HEK293T (cell line): ENCODE measurements at regions not wholly inside any gene's neighbourhood (a gene's known extent, or its start where the extent isn't known, plus 50 kb on each side); places are given as distances from the start of the nearest gene placed in this dataset.

Experiments used
- CTCF ChIA-PET: fragments of 350-600 bp; formaldehyde crosslinking; extraction: SDS; loops from one replicate; lab custom pipeline; 2021; ENCODE audit warnings: antibody characterized with exemption, inconsistent platforms; lab: Yijun Ruan, JAX
- POLR2A ChIA-PET: fragments of 350-600 bp; formaldehyde crosslinking; extraction: SDS; loops from one replicate; lab custom pipeline; 2020; ENCODE audit warnings: antibody characterized with exemption, inconsistent platforms; lab: Yijun Ruan, JAX
- DNase-seq: peaks from one replicate; pipeline ENCODE4 v3.0.0; 2012; ENCODE audit warnings: mixed read lengths; ENCODE audit errors: extremely low spot score
- ARNT ChIP-seq: fragments of 450-650 bp; IDR thresholded peaks from 2 replicates; pipeline ENCODE4 v1.6.1; 2017; ENCODE audit warnings: mild to moderate bottlenecking
- BHLHE40 ChIP-seq: fragments of 450-650 bp; IDR thresholded peaks from 2 replicates; pipeline ENCODE4 v1.6.1; 2016; ENCODE audit warnings: mild to moderate bottlenecking, moderate library complexity, borderline replicate concordance
- CTBP1 ChIP-seq: fragments of 450-650 bp; IDR thresholded peaks from 2 replicates; pipeline ENCODE4 v1.6.1; 2016; ENCODE audit warnings: borderline replicate concordance
- ELF4 ChIP-seq: fragments of 450-650 bp; IDR thresholded peaks from 2 replicates; pipeline ENCODE4 v1.6.1; 2017; ENCODE audit warnings: antibody characterized with exemption
- FOXA1 ChIP-seq: fragments of 450-650 bp; IDR thresholded peaks from 2 replicates; pipeline ENCODE4 v1.6.1; 2016; ENCODE audit warnings: mild to moderate bottlenecking
- FOXK2 ChIP-seq: fragments of 450-650 bp; IDR thresholded peaks from 2 replicates; pipeline ENCODE4 v1.6.1; 2016; ENCODE audit warnings: mild to moderate bottlenecking
- FOXM1 ChIP-seq: fragments of 450-650 bp; IDR thresholded peaks from 2 replicates; pipeline ENCODE4 v1.6.1; 2017; ENCODE audit warnings: mild to moderate bottlenecking, borderline replicate concordance
- HDGF ChIP-seq: fragments of 450-650 bp; IDR thresholded peaks from 2 replicates; pipeline ENCODE4 v1.6.1; 2017; ENCODE audit warnings: antibody characterized with exemption, borderline replicate concordance
- L3MBTL2 ChIP-seq: fragments of 450-650 bp; conservative IDR thresholded peaks from 2 replicates; pipeline ENCODE4 v1.6.1; 2016; ENCODE audit warnings: mild to moderate bottlenecking
- LEF1 ChIP-seq: fragments of 450-650 bp; IDR thresholded peaks from 2 replicates; pipeline ENCODE4 v1.6.1; 2017; ENCODE audit warnings: mild to moderate bottlenecking, borderline replicate concordance
- NFRKB ChIP-seq: fragments of 450-650 bp; IDR thresholded peaks from 2 replicates; pipeline ENCODE4 v1.6.1; 2016; ENCODE audit warnings: mild to moderate bottlenecking, moderate library complexity
- SP1 ChIP-seq: fragments of 450-650 bp; IDR thresholded peaks from 2 replicates; pipeline ENCODE4 v1.6.1; 2017
- SUZ12 ChIP-seq: fragments of 450-650 bp; IDR thresholded peaks from 2 replicates; pipeline ENCODE4 v1.6.1; 2016; ENCODE audit warnings: mild to moderate bottlenecking
- TARDBP ChIP-seq: fragments of 450-650 bp; IDR thresholded peaks from 2 replicates; pipeline ENCODE4 v1.6.1; 2016
- ZNF384 ChIP-seq: fragments of 450-650 bp; IDR thresholded peaks from 2 replicates; pipeline ENCODE4 v1.6.1; 2016
- TF ChIP-seq, protein P1 (sequence below): fragments of 450-650 bp; IDR thresholded peaks from 2 replicates; pipeline ENCODE4 v1.6.1; 2016

GRCh38 chr3:5347486-5347885, 160.0 kb downstream of the EDEM1 start:
- ChIA-PET CTCF (no interaction called here), POLR2A (no interaction called here)
- TF ChIP-seq FOXA1 (no peak), NFRKB (no peak), ELF4 (no peak), TARDBP (no peak), BHLHE40 (no peak), ZNF384 (no peak), LEF1 (no peak), L3MBTL2 (no peak), HDGF (no peak), SUZ12 (no peak), CTBP1 (no peak), SP1 (no peak), FOXM1 (no peak), ARNT (no peak), FOXK2 (no peak)
- TF ChIP-seq, protein P1, sequence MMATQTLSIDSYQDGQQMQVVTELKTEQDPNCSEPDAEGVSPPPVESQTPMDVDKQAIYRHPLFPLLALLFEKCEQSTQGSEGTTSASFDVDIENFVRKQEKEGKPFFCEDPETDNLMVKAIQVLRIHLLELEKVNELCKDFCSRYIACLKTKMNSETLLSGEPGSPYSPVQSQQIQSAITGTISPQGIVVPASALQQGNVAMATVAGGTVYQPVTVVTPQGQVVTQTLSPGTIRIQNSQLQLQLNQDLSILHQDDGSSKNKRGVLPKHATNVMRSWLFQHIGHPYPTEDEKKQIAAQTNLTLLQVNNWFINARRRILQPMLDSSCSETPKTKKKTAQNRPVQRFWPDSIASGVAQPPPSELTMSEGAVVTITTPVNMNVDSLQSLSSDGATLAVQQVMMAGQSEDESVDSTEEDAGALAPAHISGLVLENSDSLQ, result no peak
- DNase-seq, result no peak

DNA sequence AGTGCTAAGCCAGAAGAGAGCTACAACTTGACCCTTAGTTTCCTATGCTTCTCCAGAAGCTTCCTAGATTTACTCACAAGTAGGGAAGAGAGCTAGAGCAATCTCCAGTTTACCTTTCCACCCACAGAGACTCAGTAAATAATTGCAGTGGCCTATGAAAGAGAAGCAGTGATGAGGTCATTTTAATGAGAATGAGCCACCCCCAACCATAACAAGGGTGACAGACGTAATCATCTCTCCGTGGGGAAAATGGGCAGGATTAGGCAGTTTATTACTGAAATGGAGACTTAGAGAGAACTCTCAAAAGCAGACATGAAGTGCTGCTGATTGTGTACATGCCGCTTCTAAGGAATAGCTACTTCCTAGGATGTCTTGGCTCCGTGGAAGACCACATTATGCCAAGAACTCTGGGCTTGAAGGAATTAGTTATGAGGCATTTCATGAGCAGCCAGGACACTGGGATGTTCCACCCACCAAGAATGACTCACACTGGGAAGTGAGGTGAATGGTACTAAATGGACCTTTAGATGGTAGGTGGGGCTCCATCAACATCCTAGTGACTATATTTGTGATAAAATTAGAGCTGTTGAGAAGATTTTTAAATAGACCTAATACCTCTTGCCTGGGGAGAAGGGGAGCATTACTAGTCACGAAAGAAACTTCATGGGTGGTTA, 160.9 kb downstream of the EDEM1 start:
- ChIA-PET CTCF (no interaction called here), POLR2A (no interaction called here)
- DNase-seq, result no peak
- TF ChIP-seq SUZ12 (no peak), LEF1 (no peak), FOXM1 (no peak), HDGF (no peak), TARDBP (no peak), FOXK2 (no peak), ZNF384 (no peak), L3MBTL2 (no peak), FOXA1 (no peak), SP1 (no peak), ARNT (no peak), ELF4 (no peak), BHLHE40 (no peak), CTBP1 (no peak), NFRKB (no peak)
- TF ChIP-seq, protein P1, result no peak

DNA sequence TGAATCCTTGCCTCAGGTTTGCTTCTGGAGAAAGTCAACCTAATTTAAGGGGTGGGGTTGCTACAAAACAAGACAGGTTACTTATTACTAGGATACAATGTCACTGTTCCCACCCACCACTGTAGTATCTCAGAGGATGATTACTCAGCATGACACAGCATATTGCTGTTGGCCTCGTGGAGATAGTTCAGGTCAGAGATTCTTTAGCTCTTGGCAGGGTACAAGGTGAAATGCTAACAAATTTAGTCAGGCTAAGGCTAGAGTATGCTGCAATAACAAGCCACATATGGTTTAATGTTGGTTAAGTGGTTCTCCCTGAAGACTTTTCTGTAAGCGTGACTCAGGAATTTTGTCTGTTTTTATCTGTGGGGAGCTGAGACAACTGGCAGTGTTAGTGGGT, 161.8 kb downstream of the EDEM1 start:
- CTCF ChIA-PET, result no interaction called here
- POLR2A ChIA-PET, result no interaction called here
- TF ChIP-seq NFRKB (no peak), FOXA1 (no peak), LEF1 (no peak), FOXM1 (no peak), ELF4 (no peak), ZNF384 (no peak), HDGF (no peak), SP1 (no peak), ARNT (no peak), FOXK2 (no peak), TARDBP (no peak)
- TF ChIP-seq, protein P1, result no peak
- no peak for DNase-seq

DNA sequence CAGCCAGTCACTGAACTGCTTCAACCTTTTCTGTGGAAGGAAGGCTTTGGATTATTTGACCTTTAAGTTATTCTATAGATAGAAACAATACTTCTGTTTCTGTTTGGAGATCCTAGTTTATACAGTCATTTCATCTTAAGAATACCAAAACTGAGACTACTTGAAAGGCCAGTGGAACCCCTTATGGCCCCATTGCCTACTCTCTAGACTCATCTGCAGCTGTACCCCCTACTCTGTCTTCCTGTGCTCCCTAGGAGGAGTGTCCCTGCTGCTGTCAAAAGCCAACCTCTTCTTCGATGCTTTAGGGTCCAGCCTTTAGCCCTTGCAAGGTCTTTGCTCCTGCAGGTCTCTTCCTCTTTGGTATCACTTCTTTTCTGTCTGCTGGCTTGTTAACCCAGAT, 169.6 kb downstream of the EDEM1 start:
- ChIA-PET CTCF (no interaction called here), POLR2A (no interaction called here)

DNA sequence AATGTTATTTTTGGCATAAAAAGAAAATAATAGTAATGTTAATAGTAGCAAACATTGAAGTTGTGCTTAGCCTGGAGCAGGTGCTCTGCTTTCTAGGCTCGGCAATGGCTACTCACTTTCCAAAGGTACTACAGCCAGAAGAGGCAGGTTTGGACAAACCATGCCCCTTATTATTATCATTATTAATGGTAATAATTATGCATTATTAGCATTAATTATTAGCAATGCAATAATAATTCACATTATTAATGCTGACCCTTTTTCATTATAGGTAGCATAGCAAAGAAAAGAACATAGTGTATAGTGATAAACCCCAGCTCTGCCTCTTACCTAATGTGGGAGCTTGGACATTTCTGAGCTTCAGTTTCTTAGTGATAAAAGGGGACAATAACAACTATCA, 171.4 kb downstream of the EDEM1 start:
- no peak for DNase-seq

More for the DNA sequence above, 169.6 kb downstream of the EDEM1 start:
- TF ChIP-seq SP1 (no peak), NFRKB (no peak), HDGF (no peak), BHLHE40 (no peak), ZNF384 (no peak), ELF4 (no peak), TARDBP (no peak), FOXA1 (no peak), LEF1 (no peak), SUZ12 (no peak), ARNT (no peak), L3MBTL2 (no peak), FOXK2 (no peak)
- TF ChIP-seq, protein P1, result no peak
- no peak for DNase-seq

More for the DNA sequence above, 171.4 kb downstream of the EDEM1 start:
- ChIA-PET CTCF (no interaction called here), POLR2A (no interaction called here)
- TF ChIP-seq ELF4 (no peak), FOXM1 (no peak), FOXA1 (no peak), ZNF384 (no peak), NFRKB (no peak), ARNT (no peak), L3MBTL2 (no peak), HDGF (no peak), TARDBP (no peak), SP1 (no peak), SUZ12 (no peak), LEF1 (no peak), FOXK2 (no peak), BHLHE40 (no peak), CTBP1 (no peak)
- TF ChIP-seq, protein P1, result no peak
